GM21723 (cell line): ENCODE measurements at regions not wholly inside any gene's neighbourhood (a gene's known extent, or its start where the extent isn't known, plus 50 kb on each side); places are given as distances from the start of the nearest gene placed in this dataset.

Experiments used
- ATAC-seq: cut with Tn5 transposase; IDR thresholded peaks from one replicate; pipeline ENCODE4 v1.9.1; 2021; ENCODE audit warnings: mild to moderate bottlenecking, moderate library complexity; ENCODE audit not compliant: unreplicated experiment

DNA sequence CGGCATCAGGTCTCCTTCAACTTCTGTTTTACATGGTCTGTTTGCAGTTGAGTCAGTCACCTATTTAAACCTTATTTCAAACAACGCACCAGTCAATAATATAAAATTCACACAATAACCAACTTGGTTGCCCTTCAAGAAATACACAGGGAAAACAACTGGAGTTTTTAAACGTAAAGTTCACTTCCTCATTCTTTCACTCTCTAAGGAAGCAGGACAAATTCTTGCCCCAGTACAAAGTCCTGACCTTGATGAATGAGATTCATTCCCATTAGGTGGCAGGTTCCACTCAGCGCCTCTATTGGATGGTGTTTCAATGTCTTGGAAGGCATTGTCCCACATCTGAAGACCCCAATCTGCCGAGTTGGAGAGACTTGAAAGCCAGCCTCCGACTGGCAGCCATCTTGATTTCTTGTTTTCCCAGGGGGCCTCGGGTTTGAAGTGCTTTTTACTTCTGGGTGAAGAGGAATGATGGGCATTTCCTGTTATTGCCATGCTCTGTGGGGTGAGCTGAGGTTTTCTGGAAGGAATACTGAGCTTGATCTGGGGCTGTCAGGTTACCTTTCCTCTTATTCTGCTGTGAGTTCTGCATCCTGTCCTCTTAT lies 105.0 kb downstream of the ACER2 start:
- no peak for ATAC-seq

DNA sequence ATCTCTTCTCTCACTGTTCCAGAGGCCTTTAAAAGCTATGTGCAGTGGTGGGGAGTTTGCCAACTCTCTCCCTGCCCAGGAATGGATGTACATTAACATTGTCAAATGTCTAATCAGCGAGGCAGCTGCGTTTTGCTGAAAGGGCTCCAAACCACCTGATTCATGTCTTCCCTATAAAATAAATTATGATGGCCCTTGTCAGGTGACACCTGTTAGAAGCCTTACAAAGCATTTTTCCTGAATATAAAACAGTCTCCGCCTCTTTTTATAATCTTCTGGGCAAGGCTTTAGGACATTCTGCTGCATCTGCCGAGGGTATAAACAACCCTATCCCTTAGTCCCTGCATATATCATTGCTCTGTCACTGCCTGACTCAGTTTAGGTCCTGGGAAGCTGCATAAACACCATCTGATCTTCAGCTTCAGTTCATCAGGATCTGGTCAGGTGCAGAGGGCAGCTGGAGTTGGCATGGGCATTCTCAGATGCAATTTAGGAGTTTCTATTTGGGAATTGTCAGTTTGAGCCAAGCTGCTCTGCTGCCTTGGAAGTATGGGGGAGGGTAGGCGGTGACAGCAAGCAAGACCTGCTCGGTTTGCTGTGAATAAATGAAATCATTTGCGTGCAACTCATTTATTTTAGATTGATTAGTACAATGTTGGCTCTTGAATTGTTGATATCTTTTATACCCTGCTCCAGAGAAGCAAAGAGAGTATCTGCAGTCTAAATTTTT lies 103.5 kb downstream of the ACER2 start:
- ATAC-seq: no peak

DNA sequence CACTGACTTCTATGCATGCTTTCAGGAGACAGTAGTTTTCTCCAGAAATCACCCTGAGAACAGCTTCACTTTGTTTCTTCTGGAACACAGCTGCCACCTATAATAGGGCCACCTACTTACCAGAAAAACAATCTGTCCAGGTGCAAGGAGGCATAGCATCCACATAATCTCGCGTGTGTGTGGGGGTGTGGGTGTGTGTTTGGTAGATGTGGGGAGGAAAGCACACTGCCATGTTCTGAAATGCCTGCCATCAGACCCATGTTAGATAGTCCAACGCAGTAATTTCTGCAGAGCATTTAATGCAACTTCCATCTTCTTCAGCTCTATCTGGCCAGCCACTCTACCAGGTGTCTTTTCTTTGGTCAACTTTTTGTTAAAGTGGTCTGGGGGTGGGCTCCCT lies 102.9 kb downstream of the ACER2 start:
- ATAC-seq: no peak

DNA sequence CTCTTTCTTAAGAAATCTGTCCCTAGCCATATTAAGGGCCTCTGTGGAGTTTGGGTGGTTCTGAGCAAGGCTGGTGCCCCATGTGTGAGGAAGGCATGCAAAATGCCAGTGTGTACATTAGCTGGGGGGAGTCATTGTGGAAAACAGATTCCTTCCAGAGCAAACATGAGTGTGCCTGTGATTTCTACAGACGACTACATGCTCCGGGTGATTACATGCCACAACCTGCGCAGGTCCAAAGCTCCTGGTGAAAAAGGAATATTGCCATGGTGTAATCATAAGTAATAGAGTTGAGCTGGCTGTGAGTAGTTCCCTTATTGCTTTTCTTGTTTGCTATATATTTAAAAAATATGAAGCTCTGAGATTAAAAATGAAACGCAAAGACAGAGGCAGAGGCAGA lies 102.1 kb downstream of the ACER2 start:
- ATAC-seq: no peak
